GM12892 (cell line): ENCODE measurements at regions not wholly inside any gene's neighbourhood (a gene's known extent, or its start where the extent isn't known, plus 50 kb on each side); places are given as distances from the start of the nearest gene placed in this dataset.

Source experiments
- DNase-seq: peaks from one replicate; pipeline ENCODE4 v3.0.0; 2011; ENCODE audit not compliant: insufficient read length
- FAIRE-seq: peaks from 2 replicates; lab custom pipeline; 2011; peaks lifted over from hg19 to GRCh38; lab: Jason Lieb, UNC
- POLR2A ChIP-seq: IDR thresholded peaks from 2 replicates; pipeline ENCODE4 v1.6.1; 2011; ENCODE audit warnings: low read depth, low read length, control low read depth
- POLR2AphosphoS5 ChIP-seq: IDR thresholded peaks from 2 replicates; pipeline ENCODE4 v1.6.1; 2011; ENCODE audit warnings: low read depth, low read length, control low read depth
- TAF1 ChIP-seq: IDR thresholded peaks from 2 replicates; pipeline ENCODE4 v1.6.1; 2011; ENCODE audit warnings: low read depth, mild to moderate bottlenecking, control low read depth, low read length, borderline replicate concordance

DNA sequence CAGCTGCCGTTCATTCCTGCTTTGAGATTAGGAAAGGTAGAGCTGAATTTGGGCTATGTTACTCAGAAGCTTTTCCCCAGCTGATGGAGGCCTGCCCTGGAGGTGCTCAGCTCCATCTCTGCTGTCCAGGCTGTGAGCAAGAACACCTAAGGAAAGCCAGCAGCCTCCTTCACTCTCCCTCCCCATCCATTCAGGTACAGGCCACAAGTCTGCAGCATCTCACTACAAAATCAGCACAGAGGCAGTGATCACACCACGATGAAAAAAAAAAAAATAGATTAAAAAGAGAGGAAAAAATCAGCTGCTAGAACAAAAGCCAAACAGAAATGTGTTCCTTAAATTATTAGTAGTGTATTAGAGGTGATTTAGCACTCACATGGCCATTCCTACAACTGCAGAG is 515.0 kb downstream of the CDH26 start:
- TF ChIP-seq TAF1 (no peak), POLR2A (no peak), POLR2AphosphoS5 (no peak)
- FAIRE-seq (no peak), DNase-seq (no peak)

DNA sequence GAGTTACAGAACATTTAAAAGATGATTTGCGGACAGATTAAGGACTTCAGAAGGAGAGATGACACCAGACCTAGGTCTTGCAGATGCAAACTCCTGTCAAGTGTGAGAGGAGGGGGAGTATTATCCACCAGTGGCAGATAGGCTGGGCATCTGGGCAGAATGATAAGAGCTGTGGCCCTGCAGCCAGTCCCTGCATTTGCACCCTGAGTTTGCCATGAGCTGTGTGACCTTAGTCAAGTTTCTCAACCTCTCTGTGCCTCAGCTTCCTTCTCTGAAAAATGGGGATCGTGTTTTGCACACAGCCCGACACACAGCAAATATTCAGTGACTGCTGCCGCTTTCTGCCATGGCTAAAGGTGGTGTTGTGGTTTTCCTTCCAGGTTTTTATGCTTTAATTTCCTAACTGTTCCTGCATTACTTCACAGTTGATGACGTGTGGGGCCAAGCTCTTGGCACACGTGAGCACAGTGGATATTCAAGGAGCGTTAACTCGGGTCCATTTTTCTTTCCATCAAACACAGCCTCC is 516.2 kb downstream of the CDH26 start:
- no peak for DNase-seq
- TF ChIP-seq POLR2AphosphoS5 (no peak), TAF1 (no peak), POLR2A (no peak)
- FAIRE-seq = no peak

DNA sequence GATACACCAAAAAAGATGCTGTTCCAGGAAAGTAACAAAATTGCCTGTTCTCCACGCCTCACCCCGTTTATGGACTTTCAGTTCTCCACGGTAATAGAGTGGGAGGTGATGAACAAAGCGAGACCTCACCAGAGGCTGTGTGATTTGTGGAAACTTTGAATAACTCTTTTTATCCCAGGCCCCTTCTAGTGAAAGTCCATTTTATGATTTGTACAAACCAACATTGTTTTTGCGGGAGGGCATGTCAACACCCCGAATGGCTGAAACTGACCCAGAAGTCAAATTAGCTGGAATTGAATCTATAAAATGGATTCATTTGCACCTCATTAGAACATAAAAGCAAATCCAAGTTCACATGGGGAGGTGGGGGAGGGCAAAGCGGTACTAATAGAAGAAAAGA is 517.8 kb downstream of the CDH26 start:
- DNase-seq (no peak), FAIRE-seq (no peak)
- no peak for TF ChIP-seq POLR2AphosphoS5
- no peak for TF ChIP-seq TAF1
- TF ChIP-seq POLR2A = no peak

DNA sequence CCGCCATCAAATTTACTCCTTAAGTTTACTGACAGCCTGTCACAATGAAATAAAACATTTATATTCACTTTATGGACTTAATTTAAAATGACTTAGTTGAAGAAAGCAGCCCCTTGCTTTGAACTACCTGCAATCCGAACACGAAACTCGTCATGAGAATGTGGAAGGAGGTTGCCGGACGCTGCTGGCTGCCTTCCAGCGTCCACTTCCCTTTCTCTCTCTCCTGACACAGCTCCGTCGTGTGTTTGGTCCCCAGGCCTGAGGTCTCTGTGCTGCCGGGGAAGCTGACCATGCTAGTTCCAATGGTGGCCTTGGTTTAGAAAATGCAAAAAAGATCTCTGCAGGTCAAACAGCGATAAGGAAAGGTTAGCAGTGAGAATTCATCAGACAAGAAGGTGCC is 519.7 kb downstream of the CDH26 start:
- TF ChIP-seq TAF1 = no peak
- no peak for DNase-seq
- no peak for FAIRE-seq

DNA sequence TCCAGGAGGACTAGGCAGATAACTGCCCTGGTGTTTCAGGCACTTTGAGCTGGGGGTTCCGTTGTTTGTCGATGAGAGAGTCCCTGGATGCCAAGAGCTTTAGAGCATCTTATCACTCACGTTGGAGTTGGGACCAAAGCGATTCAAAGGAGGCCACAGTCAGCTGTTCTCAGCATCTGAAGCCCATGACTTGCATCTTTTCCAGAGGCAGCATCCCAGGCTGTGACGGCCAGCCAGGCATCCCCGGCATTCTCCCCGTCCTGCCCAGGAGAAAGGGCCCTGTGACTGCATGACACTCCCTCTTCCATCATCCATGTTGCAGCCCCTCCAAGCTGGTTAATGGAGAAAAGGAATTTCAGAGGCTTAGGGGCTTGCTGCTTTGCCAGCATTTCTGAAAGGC is 520.3 kb downstream of the CDH26 start:
- TF ChIP-seq POLR2AphosphoS5 (no peak), POLR2A (no peak), TAF1 (no peak)
- FAIRE-seq (no peak), DNase-seq (no peak)

DNA sequence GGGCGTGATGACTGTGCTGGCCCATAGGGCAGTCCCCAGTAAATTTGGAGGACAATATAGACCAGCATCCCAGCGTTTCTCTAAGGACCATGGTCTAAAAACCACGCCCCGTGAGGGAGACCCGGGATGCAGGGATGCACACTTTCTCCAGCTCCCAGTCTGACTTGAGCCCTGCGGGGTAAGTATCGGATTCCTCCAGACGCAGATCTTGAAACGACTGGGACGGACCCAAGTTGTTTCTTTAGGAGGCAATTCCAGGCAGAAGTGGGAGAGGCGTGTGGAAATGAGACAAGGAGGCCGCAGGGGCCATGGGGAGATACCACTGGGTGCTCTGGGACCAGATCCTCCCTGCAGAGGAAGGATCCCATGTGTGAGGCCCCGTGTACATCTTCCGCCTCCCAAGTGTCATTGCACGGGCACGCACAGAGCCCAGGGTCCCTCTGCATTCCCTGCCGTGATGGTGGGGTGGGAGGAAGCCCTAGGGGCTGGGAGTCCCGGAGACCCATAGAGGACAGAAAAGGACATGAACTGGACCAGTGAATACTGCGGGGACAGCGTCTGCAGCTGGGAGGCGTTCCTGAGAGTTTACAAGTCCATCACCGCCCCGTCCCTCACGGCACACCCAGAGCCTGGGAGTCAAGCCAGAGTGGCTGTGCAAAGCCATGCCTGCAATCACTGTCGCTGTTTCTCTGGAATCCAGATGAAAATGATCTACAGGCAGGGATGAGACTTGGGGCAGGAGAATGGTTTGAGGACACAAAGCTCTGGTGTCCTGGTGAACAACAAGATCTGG is 522.9 kb downstream of the CDH26 start:
- no peak for DNase-seq
- no peak for FAIRE-seq
- TF ChIP-seq POLR2A (no peak), TAF1 (no peak), POLR2AphosphoS5 (no peak)

DNA sequence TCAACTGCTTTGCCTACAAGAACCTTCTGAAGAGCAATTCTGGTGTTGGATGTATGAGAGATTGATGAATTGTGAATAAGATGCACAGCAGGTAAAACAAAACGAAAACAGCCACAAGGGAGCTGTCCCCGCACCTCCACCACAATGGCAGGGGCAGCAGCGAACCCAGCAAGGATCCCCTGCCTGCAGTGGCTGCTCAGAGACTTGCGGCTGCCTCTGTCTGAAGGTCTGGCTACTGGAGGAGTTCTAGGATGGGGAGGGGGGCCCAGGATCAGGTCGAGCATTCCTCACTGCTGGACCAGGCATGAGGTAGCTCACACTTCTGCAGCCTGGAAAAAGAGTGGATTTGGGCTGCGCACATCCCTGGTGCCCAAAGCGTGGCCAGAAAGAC is 523.5 kb downstream of the CDH26 start:
- TF ChIP-seq TAF1 = no peak
- TF ChIP-seq POLR2A = no peak
- TF ChIP-seq POLR2AphosphoS5 = no peak
- DNase-seq = no peak
- FAIRE-seq = no peak

DNA sequence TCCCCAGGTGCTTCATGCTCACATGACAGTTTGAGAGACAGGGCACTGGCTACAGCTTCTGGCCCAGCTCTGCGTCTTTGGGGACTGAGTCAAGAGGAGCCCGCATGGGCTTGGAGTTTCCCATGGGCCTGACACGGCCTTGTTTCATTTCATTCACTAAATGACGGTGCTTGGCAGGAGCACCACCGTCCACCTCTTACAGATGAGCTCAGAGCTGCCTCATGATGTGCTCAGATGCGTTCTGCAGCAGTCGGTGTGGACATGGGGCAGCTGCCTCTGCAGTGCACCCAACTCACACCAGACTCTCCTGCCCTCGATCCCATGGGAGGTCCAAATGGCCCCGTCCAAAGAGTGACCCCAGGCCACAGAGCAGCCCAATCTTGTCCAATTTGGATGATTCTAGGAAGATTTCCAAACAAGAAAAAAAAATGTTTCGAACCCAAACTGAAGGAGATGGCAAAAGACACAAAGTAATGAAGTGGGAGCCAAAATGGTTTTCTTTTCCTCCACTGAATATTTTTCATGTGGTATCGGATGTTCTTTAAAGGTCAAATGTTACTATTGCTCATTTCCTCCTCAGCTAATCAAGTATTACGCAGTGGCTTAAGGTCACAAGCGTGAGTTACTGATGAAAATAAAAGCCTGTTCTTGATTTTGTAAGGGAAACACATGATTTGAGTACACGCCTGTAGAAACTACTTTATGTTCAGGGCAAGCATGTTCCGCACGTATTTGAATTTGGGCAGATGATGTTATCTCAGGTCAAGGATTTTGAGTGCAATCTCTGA is 524.2 kb downstream of the CDH26 start:
- no peak for FAIRE-seq
- no peak for TF ChIP-seq POLR2A
- TF ChIP-seq TAF1 = no peak
- TF ChIP-seq POLR2AphosphoS5 = no peak

DNA sequence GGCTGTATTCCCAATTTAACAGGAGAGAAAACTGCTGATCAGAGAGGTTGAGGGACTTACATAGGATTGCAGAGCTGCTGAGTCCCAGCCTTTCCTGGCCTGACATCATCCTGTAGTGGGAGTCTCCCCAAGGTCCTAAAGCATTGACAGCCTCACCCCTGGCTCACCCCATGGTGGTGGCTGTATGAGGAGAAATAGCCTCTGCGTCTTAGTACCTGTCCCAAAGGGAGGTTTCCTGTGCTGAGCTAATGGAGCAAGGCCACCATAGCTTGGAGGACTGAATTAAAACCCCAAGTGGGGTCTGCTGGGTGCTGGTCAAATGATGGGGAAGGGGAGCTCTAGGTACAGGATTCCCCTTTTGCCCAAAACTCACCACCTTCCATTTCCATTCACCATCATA is 525.1 kb downstream of the CDH26 start:
- TF ChIP-seq POLR2AphosphoS5 (no peak), TAF1 (no peak), POLR2A (no peak)
- FAIRE-seq = no peak
- no peak for DNase-seq

More for the DNA sequence above, 524.2 kb downstream of the CDH26 start:
- DNase-seq = no peak

DNA sequence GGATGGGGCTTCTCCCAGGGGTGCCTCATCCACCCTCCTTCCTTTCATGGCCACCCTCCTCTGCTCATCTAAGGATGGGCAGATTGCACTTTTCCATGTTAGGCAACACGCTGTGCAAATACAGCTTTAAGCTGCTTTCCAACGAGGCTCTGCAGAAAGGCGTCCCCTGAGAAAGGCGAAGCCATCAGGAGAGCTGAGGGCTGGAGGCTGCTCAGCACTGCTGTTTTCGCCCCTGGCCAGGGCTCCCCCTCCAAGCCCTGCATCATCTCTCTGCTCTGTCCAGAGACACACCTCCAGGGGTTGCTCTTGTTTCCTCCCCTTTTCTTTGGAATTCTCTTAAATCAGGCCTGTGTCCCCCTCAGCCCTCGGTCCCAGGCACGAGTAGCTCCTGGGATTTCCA is 526.1 kb downstream of the CDH26 start:
- TF ChIP-seq POLR2A (no peak), TAF1 (no peak), POLR2AphosphoS5 (no peak)
- FAIRE-seq = no peak
- DNase-seq = no peak

DNA sequence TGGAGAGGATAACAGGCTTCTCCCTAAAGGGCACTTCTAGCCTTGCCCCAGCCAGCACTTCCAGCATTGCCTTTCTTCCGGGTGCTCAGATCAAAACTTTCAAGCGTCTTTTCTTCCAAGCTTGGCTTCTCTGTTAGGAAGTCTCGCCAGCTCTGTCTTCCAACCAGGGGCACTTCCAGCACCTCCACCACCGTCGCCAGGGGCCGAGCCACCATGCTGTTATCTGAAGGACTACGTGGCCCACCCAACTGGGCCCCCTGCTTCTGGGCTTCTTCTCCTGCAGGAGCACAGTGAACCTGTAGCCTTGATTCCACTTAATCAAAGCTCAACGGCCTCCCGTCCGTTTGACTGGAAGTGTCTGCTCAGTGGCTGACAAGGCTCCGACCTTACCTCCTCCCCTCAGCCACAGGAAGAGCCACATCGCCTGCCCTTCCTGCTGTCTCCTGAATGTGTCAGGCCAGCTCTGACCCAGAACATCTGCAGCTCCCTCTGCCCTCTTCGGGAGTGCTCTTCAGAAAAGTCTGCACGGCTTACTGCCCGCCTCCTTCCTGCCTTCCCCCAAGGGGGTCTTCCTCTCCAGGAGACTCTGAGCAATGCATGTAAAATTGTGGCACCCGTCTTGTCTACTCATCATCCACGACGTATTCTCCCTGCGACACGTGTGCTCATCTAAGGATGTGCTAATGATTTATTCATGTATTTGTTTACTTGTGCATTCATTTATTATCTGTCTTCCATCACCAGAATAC is 527.0 kb downstream of the CDH26 start:
- no peak for FAIRE-seq
- no peak for DNase-seq
- TF ChIP-seq POLR2A = no peak
- TF ChIP-seq POLR2AphosphoS5 = no peak
- TF ChIP-seq TAF1 = no peak
